ENCODE measurements at regions not wholly inside any gene's neighbourhood (a gene's known extent, or its start where the extent isn't known, plus 50 kb on each side); places are given as distances from the start of the nearest gene placed in this dataset.

DNA sequence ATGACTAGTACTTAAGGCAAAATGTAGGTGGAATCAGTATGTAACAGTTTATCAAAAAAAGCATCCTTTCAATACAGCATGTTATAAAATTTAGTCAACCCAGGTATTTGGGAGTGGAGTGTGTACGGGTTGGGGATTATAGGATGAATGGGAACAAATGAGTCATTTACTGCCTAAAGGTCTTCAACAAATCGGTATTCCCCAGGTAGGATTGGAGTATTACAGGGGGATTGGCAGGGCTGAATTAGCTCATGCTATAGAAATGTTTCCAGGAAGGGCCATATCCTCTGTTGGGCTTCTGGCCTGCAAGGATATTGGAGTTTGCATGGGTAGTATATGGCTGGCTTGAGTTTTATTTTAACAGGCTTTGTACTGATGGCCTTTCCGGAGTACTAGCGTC is 723.7 kb downstream of the SORCS1 start (continued):
- TF ChIP-seq, protein P1, sequence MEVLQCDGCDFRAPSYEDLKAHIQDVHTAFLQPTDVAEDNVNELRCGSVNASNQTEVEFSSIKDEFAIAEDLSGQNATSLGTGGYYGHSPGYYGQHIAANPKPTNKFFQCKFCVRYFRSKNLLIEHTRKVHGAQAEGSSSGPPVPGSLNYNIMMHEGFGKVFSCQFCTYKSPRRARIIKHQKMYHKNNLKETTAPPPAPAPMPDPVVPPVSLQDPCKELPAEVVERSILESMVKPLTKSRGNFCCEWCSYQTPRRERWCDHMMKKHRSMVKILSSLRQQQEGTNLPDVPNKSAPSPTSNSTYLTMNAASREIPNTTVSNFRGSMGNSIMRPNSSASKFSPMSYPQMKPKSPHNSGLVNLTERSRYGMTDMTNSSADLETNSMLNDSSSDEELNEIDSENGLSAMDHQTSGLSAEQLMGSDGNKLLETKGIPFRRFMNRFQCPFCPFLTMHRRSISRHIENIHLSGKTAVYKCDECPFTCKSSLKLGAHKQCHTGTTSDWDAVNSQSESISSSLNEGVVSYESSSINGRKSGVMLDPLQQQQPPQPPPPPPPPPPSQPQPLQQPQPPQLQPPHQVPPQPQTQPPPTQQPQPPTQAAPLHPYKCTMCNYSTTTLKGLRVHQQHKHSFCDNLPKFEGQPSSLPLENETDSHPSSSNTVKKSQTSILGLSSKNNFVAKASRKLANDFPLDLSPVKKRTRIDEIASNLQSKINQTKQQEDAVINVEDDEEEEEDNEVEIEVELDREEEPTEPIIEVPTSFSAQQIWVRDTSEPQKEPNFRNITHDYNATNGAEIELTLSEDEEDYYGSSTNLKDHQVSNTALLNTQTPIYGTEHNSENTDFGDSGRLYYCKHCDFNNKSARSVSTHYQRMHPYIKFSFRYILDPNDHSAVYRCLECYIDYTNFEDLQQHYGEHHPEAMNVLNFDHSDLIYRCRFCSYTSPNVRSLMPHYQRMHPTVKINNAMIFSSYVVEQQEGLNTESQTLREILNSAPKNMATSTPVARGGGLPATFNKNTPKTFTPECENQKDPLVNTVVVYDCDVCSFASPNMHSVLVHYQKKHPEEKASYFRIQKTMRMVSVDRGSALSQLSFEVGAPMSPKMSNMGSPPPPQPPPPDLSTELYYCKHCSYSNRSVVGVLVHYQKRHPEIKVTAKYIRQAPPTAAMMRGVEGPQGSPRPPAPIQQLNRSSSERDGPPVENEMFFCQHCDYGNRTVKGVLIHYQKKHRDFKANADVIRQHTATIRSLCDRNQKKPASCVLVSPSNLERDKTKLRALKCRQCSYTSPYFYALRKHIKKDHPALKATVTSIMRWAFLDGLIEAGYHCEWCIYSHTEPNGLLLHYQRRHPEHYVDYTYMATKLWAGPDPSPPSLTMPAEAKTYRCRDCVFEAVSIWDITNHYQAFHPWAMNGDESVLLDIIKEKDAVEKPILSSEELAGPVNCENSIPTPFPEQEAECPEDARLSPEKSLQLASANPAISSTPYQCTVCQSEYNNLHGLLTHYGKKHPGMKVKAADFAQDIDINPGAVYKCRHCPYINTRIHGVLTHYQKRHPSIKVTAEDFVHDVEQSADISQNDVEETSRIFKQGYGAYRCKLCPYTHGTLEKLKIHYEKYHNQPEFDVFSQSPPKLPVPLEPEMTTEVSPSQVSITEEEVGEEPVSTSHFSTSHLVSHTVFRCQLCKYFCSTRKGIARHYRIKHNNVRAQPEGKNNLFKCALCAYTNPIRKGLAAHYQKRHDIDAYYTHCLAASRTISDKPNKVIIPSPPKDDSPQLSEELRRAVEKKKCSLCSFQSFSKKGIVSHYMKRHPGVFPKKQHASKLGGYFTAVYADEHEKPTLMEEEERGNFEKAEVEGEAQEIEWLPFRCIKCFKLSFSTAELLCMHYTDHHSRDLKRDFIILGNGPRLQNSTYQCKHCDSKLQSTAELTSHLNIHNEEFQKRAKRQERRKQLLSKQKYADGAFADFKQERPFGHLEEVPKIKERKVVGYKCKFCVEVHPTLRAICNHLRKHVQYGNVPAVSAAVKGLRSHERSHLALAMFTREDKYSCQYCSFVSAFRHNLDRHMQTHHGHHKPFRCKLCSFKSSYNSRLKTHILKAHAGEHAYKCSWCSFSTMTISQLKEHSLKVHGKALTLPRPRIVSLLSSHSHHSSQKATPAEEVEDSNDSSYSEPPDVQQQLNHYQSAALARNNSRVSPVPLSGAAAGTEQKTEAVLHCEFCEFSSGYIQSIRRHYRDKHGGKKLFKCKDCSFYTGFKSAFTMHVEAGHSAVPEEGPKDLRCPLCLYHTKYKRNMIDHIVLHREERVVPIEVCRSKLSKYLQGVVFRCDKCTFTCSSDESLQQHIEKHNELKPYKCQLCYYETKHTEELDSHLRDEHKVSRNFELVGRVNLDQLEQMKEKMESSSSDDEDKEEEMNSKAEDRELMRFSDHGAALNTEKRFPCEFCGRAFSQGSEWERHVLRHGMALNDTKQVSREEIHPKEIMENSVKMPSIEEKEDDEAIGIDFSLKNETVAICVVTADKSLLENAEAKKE (CRISPR knock-in tag; IDR thresholded peaks at IDR 0.05) = no peak
- TF ChIP-seq ZNF331 (CRISPR knock-in tag; IDR thresholded peaks at IDR 0.05; ENCODE audit: low read depth) (no peak), POLR2AphosphoS5 (IDR thresholded peaks at IDR 0.05; ENCODE audit: low read depth) (no peak)

GRCh38 chr10:106440355-106440754 is 724.2 kb downstream of the SORCS1 start:
- no peaks in the 10 kb centered on the region for H3K27me3 ChIP-seq (ENCODE audit: insufficient read depth)
- H3K9me2 ChIP-seq (ENCODE audit: insufficient read depth) = no peaks in the 10 kb centered on the region
- Mint-ChIP-seq H3K27ac (no peak overlapping the region), H3K4me3 (no peak overlapping the region), H3K27me3 (ENCODE audit: insufficient read depth, low read depth, poor library complexity) (peaks cover 4% of the 10 kb centered on the region), H3K4me1 (no peaks in the 10 kb centered on the region), H3K36me3 (ENCODE audit: low read depth) (no peaks in the 10 kb centered on the region), H3K9me3 (no peaks in the 10 kb centered on the region)
- H3K79me2 ChIP-seq (replicated peaks; ENCODE audit: insufficient read depth) = no peaks in the 10 kb centered on the region
- no peak overlapping the region for H3K4me3 ChIP-seq
- no peak for ATAC-seq
- no peaks in the 10 kb centered on the region for H3K4me1 ChIP-seq (ENCODE audit: insufficient read depth)
- H3K4me2 ChIP-seq = no peak overlapping the region
- H2AFZ ChIP-seq = no peak overlapping the region
- no peaks in the 10 kb centered on the region for H3K36me3 ChIP-seq (ENCODE audit: insufficient read depth)
- no peaks in the 10 kb centered on the region for H3F3A ChIP-seq (replicated peaks; ENCODE audit: low read depth)
- no peak for TF ChIP-seq JUNB (IDR thresholded peaks at IDR 0.05; ENCODE audit: unreplicated experiment)
- TF ChIP-seq CREB1 (CRISPR knock-in tag; IDR thresholded peaks at IDR 0.05; ENCODE audit: low read depth) = no peak
- TF ChIP-seq, protein P1 (CRISPR knock-in tag; IDR thresholded peaks at IDR 0.05) = no peak
- no peak for TF ChIP-seq ZNF114 (CRISPR knock-in tag; IDR thresholded peaks at IDR 0.05)
- no peak for TF ChIP-seq POLR2AphosphoS5 (IDR thresholded peaks at IDR 0.05; ENCODE audit: low read depth)
- TF ChIP-seq ZNF331 (CRISPR knock-in tag; IDR thresholded peaks at IDR 0.05; ENCODE audit: low read depth) = no peak
- no peak for TF ChIP-seq NANOG (IDR thresholded peaks at IDR 0.05; ENCODE audit: borderline replicate concordance)
- H3K27ac ChIP-seq (ENCODE audit: low read depth) = no peak overlapping the region
- DNase-seq (ENCODE audit: low spot score) = no peak
- no peaks in the 10 kb centered on the region for H4K20me1 ChIP-seq (replicated peaks; ENCODE audit: insufficient read depth)

All from GM23338 (cell line).